Suprapubic skin (tissue), 3 donors: ENCODE measurements at regions not wholly inside any gene's neighbourhood (a gene's known extent, or its start where the extent isn't known, plus 50 kb on each side); places are given as distances from the start of the nearest gene placed in this dataset.

Experiments
- POLR2A ChIP-seq, 2 donors: fragments of 450-650 bp; IDR thresholded peaks; one replicate each; pipeline ENCODE4 v1.6.1; 2017; ENCODE audit warnings: antibody characterized with exemption in 2 of 2, mild to moderate bottlenecking in 2 of 2, moderate library complexity in 2 of 2
- TF ChIP-seq, protein P1 (sequence below), 2 donors: fragments of 200-600 bp in 1 of 2; fragments of 450-650 bp in 1 of 2; sonication (generic) in 1 of 2; IDR thresholded peaks; one replicate each; pipeline ENCODE4 v1.5.1; 2016 to 2019; ENCODE audit warnings: antibody characterized with exemption in 2 of 2, mild to moderate bottlenecking in 1 of 2, moderate library complexity in 1 of 2

GRCh38 chr2:48165070-48165753, 149.3 kb upstream of the FOXN2 start:
- TF ChIP-seq, protein P1, sequence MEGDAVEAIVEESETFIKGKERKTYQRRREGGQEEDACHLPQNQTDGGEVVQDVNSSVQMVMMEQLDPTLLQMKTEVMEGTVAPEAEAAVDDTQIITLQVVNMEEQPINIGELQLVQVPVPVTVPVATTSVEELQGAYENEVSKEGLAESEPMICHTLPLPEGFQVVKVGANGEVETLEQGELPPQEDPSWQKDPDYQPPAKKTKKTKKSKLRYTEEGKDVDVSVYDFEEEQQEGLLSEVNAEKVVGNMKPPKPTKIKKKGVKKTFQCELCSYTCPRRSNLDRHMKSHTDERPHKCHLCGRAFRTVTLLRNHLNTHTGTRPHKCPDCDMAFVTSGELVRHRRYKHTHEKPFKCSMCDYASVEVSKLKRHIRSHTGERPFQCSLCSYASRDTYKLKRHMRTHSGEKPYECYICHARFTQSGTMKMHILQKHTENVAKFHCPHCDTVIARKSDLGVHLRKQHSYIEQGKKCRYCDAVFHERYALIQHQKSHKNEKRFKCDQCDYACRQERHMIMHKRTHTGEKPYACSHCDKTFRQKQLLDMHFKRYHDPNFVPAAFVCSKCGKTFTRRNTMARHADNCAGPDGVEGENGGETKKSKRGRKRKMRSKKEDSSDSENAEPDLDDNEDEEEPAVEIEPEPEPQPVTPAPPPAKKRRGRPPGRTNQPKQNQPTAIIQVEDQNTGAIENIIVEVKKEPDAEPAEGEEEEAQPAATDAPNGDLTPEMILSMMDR (IDR thresholded peaks at IDR 0.05), result no peak
- no peak for TF ChIP-seq POLR2A (IDR thresholded peaks at IDR 0.05)
